PC-9 (cell line): ENCODE measurements at regions not wholly inside any gene's neighbourhood (a gene's known extent, or its start where the extent isn't known, plus 50 kb on each side); places are given as distances from the start of the nearest gene placed in this dataset.

Source experiments
- BruUV-seq: library from RNA; stranded (reverse); fragments of 400-500 nt; replicated peaks from 2 replicates; lab custom pipeline; 2021; lab: Mats Ljungman, UMichigan
- CTCF ChIA-PET: fragments of 300-600 bp; sonication (Branson Sonifier 250); formaldehyde crosslinking; loops from one replicate; lab custom pipeline; 2022; ENCODE audit warnings: antibody characterized with exemption; lab: Charles Lee
- POLR2A ChIA-PET: fragments of 300-600 bp; sonication (Branson Sonifier 250); formaldehyde crosslinking; loops from one replicate; lab custom pipeline; 2022; ENCODE audit warnings: antibody characterized with exemption; ENCODE audit not compliant: unreplicated experiment; lab: Charles Lee
- DNase-seq, 2 experiments: peaks; one replicate each; pipeline versions ENCODE4 v3.0.0 to v3.0.0-alpha.2; 2015 to 2022; ENCODE audit warnings: mixed read lengths in 1 of 2
- H2AFZ ChIP-seq: fragments of 200-600 bp; sonication (generic); 2 replicates; pipeline ENCODE4 v1.8.1; 2017; ENCODE audit warnings: antibody characterized with exemption
- H3F3A ChIP-seq: fragments of 200-600 bp; sonication (generic); 2 replicates; pipeline ENCODE4 v1.8.1; 2017; ENCODE audit warnings: antibody characterized with exemption, mild to moderate bottlenecking, low read depth; ENCODE audit not compliant: insufficient read depth
- H3K27ac ChIP-seq: fragments of 200-600 bp; sonication (generic); 2 replicates; pipeline ENCODE4 v1.6.1; 2016; ENCODE audit warnings: mixed run types
- H3K27me3 ChIP-seq: fragments of 200-600 bp; sonication (generic); 2 replicates; pipeline ENCODE4 v1.6.1; 2016; ENCODE audit warnings: low read depth, mixed run types; ENCODE audit not compliant: insufficient read depth
- H3K36me3 ChIP-seq: fragments of 200-600 bp; sonication (generic); 2 replicates; pipeline ENCODE4 v1.6.1; 2016; ENCODE audit warnings: low read depth, mixed run types
- H3K4me1 ChIP-seq: fragments of 200-600 bp; sonication (generic); replicated peaks from 2 replicates; pipeline ENCODE4 v1.6.1; 2016; ENCODE audit warnings: mixed run types; ENCODE audit not compliant: insufficient read depth
- H3K4me2 ChIP-seq: fragments of 200-600 bp; sonication (generic); 2 replicates; pipeline ENCODE4 v1.6.1; 2017; ENCODE audit warnings: mixed run types
- H3K4me3 ChIP-seq: fragments of 200-600 bp; sonication (generic); 2 replicates; pipeline ENCODE4 v1.6.1; 2016; ENCODE audit warnings: mixed run types
- H3K79me2 ChIP-seq: fragments of 200-600 bp; sonication (generic); 2 replicates; pipeline ENCODE4 v1.6.1; 2017; ENCODE audit warnings: low read depth, mixed run types
- H3K9me2 ChIP-seq: fragments of 200-600 bp; sonication (generic); 2 replicates; pipeline ENCODE4 v1.8.1; 2017; ENCODE audit warnings: mild to moderate bottlenecking; ENCODE audit not compliant: insufficient read depth
- H3K9me3 ChIP-seq: fragments of 200-600 bp; sonication (generic); 2 replicates; pipeline ENCODE4 v1.8.1; 2016; ENCODE audit warnings: low read depth; ENCODE audit not compliant: insufficient read depth
- H4K20me1 ChIP-seq: fragments of 200-600 bp; sonication (generic); 2 replicates; pipeline ENCODE4 v1.8.1; 2017; ENCODE audit not compliant: insufficient read depth
- CTCF ChIP-seq: fragments of 200-600 bp; sonication (generic); conservative IDR thresholded peaks from 2 replicates; pipeline ENCODE4 v1.6.1; 2017; ENCODE audit warnings: mixed run types, antibody characterized with exemption, mild to moderate bottlenecking, moderate library complexity
- EZH2 ChIP-seq: fragments of 200-600 bp; sonication (generic); IDR thresholded peaks from 2 replicates; pipeline ENCODE4 v1.8.0; 2017; ENCODE audit warnings: antibody characterized with exemption, low read depth
- intact Hi-C: fragments of 100-400 bp; cut with micrococcal nuclease; formaldehyde crosslinking; loops from one replicate; pipeline ENCODE4 v1.10.0; 2022; ENCODE audit not compliant: unreplicated experiment

GRCh38 chr4:187065806-187066205, 342.1 kb upstream of the FAT1 start:
- no peaks in the 10 kb centered on the region for H3K4me1 ChIP-seq
- H2AFZ ChIP-seq = no peak overlapping the region
- no peaks in the 10 kb centered on the region for H4K20me1 ChIP-seq
- no peak for DNase-seq
- H3K79me2 ChIP-seq = no peaks in the 10 kb centered on the region
- H3K27ac ChIP-seq = no peak overlapping the region
- no peaks in the 10 kb centered on the region for H3K9me2 ChIP-seq
- no peak overlapping the region for H3K4me2 ChIP-seq
- no peak overlapping the region for H3K4me3 ChIP-seq
- CTCF ChIA-PET = no interaction called here
- no peaks in the 10 kb centered on the region for H3K27me3 ChIP-seq
- POLR2A ChIA-PET = no interaction called here
- intact Hi-C loops = no loop called here
- BruUV-seq = no TSS peak
- TF ChIP-seq EZH2 (no peak), CTCF (no peak)
- H3F3A ChIP-seq = no peaks in the 10 kb centered on the region
- H3K9me3 ChIP-seq = no peaks in the 10 kb centered on the region
- no peaks in the 10 kb centered on the region for H3K36me3 ChIP-seq

GRCh38 chr4:187069398-187069797, 345.7 kb upstream of the FAT1 start:
- Histone ChIP-seq H3K4me2 (no peak overlapping the region), H3K4me3 (no peak overlapping the region), H3K4me1 (no peaks in the 10 kb centered on the region), H3K9me2 (no peaks in the 10 kb centered on the region), H2AFZ (no peak overlapping the region), H4K20me1 (no peaks in the 10 kb centered on the region), H3K9me3 (no peaks in the 10 kb centered on the region), H3K27me3 (no peaks in the 10 kb centered on the region), H3K27ac (no peak overlapping the region), H3K79me2 (no peaks in the 10 kb centered on the region), H3F3A (no peaks in the 10 kb centered on the region), H3K36me3 (no peaks in the 10 kb centered on the region)
- no TSS peak for BruUV-seq
- no peak for DNase-seq
- TF ChIP-seq CTCF (no peak), EZH2 (no peak)
- POLR2A ChIA-PET = no interaction called here
- CTCF ChIA-PET = no interaction called here
- intact Hi-C loops = no loop called here

DNA sequence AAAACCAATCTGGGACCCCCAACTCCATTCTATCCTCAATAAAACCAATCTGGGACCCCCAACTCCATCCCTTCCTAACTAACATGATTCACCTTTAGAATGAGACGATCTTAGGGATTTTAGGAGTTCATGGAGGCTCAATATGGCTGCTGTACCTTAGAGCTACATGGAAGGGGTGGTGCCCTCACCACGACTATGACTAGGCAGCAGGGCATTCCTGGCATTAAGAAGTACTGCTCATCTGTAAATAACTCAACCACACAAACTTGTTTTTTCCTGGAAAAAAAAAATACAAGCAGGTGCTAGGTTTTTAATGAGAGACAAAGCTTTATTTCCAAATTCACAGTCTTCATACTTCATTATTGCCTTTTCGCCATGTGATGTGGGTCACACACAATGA, 346.5 kb upstream of the FAT1 start:
- ChIA-PET CTCF (no interaction called here), POLR2A (no interaction called here)
- Histone ChIP-seq H3K36me3 (no peaks in the 10 kb centered on the region), H2AFZ (no peak overlapping the region), H3K79me2 (no peaks in the 10 kb centered on the region), H4K20me1 (no peaks in the 10 kb centered on the region), H3F3A (no peaks in the 10 kb centered on the region), H3K4me2 (no peak overlapping the region), H3K27me3 (no peaks in the 10 kb centered on the region), H3K9me2 (no peaks in the 10 kb centered on the region), H3K4me1 (no peaks in the 10 kb centered on the region), H3K27ac (no peak overlapping the region), H3K9me3 (no peaks in the 10 kb centered on the region), H3K4me3 (no peak overlapping the region)
- TF ChIP-seq CTCF = no peak
- TF ChIP-seq EZH2 = no peak
- BruUV-seq = no TSS peak
- no peak for DNase-seq
- intact Hi-C loops = no loop called here
